ENCODE measurements at regions not wholly inside any gene's neighbourhood (a gene's known extent, or its start where the extent isn't known, plus 50 kb on each side); places are given as distances from the start of the nearest gene placed in this dataset.

DNA sequence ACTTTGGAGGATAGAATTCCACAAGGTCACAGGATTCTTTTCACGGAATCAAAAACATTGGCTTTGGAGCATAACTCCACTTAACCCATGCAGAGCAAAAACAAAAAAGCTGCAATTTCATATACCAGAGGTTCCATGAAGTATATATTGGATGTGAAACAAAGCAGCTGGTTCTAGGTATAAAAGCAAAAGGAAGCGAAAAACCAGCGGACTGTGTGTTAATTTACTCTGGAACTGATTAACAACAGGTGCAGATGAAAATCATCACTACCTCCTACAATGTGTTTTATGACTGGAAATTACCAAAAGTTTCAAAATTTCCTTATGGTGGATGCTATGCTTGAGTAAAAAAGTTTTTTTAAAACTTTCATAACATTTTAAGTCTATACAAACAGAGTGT, 54.4 kb upstream of the LINC00305 start:
- DNase-seq, result no peak
- no peak for ATAC-seq (replicated peaks)
- H3K27me3 Mint-ChIP-seq, result no peaks in the 10 kb centered on the region
- no peak overlapping the region for H3K27ac Mint-ChIP-seq
- no peaks in the 10 kb centered on the region for H3K36me3 Mint-ChIP-seq (ENCODE audit: insufficient read depth)
- H3K4me3 Mint-ChIP-seq, result no peak overlapping the region
- H3K4me1 Mint-ChIP-seq (ENCODE audit: low read depth in 2 of 2), result peaks cover 4 to 13% of the 10 kb centered on the region in 2 donors
- H3K9me3 Mint-ChIP-seq, result no peaks in the 10 kb centered on the region

DNA sequence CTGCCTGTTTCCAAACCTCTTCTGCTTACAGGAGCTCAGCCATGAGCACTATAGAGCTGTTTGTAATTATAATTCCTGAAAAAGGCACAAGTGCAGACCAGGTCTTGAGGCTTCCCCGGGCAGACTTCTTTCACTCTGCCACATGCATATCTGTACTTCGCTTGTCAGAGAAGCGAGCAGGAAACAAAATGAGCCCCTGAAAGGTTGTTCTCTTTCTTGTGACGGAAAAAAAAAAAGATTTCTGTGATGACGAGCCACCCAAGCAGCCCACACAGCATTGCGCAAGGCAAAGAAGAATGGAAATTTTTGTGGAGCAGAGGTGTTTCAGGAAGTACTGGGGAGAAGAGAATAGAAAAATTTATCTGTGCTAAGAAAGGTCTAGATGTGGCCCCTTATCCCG, 54.0 kb upstream of the LINC00305 start:
- DNase-seq (no peak), ATAC-seq (replicated peaks) (no peak)
- H3K4me3 Mint-ChIP-seq, result no peak overlapping the region
- no peaks in the 10 kb centered on the region for H3K36me3 Mint-ChIP-seq (ENCODE audit: insufficient read depth)
- H3K27me3 Mint-ChIP-seq, result no peaks in the 10 kb centered on the region
- peaks cover 0 to 9% of the 10 kb centered on the region in 2 donors for H3K4me1 Mint-ChIP-seq (ENCODE audit: low read depth in 2 of 2)
- no peaks in the 10 kb centered on the region for H3K9me3 Mint-ChIP-seq
- no peak overlapping the region for H3K27ac Mint-ChIP-seq

DNA sequence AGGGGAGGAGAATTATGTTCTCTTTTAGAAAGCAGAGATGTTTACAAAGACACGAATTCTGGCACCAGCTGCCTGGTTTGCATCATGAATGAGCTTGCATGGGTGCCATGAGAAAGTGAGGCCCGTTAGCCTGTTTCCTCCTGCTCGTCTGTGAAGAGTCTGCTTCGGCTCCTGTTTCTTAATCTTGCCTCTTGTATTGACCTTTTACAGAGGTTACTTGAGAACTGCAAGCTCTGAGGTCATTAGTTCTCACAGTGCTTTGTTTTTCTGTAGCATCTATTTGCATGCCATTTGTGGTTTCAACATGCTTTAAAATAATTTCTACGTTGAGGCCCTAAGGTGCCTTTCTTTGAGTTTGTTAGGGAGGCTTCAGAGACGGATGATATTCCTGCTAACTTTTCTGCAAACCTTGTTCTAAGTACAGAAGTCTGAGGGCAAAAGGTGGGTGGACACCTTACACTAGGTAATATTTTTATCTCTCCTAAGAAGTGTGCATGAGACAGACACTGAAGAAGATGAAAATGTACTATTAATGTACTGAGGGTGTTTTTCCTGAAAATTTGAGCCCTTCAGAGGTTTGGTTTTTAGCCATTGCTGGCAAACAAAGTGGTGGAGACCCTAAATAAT, 53.4 kb upstream of the LINC00305 start:
- no peak overlapping the region for H3K4me3 Mint-ChIP-seq
- no peaks in the 10 kb centered on the region for H3K9me3 Mint-ChIP-seq
- DNase-seq, result no peak
- no peaks in the 10 kb centered on the region for H3K36me3 Mint-ChIP-seq (ENCODE audit: insufficient read depth)
- H3K27me3 Mint-ChIP-seq, result no peaks in the 10 kb centered on the region
- no peak overlapping the region for H3K27ac Mint-ChIP-seq
- H3K4me1 Mint-ChIP-seq (ENCODE audit: low read depth in 2 of 2), result peaks cover 0 to 3% of the 10 kb centered on the region in 2 donors
- ATAC-seq (replicated peaks), result no peak

DNA sequence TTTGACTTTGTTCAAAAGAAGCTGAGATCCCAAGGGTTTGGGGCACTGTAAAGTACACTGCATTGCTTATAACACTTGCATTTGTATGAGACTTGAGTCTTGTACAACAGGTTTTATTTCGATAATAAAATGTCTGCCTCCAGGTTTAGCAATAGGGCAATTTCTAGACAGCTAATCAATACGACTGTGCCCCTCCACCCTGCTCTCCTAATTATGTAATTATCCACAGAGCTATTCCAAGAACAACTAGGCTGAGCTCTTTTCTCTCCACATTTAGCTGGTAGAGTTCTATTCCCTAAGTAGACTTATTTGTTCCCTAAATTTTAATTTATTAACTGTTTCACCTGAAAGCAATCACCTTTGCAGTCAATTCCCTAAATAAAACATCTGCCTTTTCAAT, 52.9 kb upstream of the LINC00305 start:
- no peak for DNase-seq
- H3K4me1 Mint-ChIP-seq (ENCODE audit: low read depth in 2 of 2), result no peaks in the 10 kb centered on the region

DNA sequence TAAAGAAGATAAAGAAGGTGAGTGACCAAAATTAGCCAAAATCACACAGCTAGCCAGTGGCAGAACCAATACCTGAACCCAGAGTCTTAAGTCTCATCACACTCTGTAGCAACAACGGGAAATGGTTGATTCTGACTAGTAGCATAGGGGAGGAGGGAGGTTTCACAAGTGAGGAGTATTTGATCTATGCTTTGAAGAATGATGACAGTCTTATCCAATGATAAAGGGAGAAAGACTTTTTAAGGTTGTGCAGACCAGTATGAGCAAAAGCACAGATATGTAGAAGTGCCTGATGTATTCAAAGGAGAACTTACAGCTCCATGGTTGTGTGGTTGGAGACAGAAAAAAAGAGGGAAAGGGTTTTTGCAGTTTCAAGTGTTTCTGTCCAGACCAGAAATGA, 50.7 kb upstream of the LINC00305 start:
- Mint-ChIP-seq H3K27me3 (no peaks in the 10 kb centered on the region), H3K4me3 (no peak overlapping the region), H3K27ac (no peak overlapping the region), H3K4me1 (ENCODE audit: low read depth in 2 of 2) (no peaks in the 10 kb centered on the region), H3K9me3 (peaks cover 0 to 1% of the 10 kb centered on the region in 2 donors), H3K36me3 (ENCODE audit: insufficient read depth) (no peaks in the 10 kb centered on the region)
- DNase-seq (no peak), ATAC-seq (replicated peaks) (no peak)

More for the DNA sequence above, 52.9 kb upstream of the LINC00305 start:
- no peak overlapping the region for H3K27ac Mint-ChIP-seq
- no peak for ATAC-seq (replicated peaks)
- no peak overlapping the region for H3K4me3 Mint-ChIP-seq
- H3K36me3 Mint-ChIP-seq (ENCODE audit: insufficient read depth), result no peaks in the 10 kb centered on the region
- H3K9me3 Mint-ChIP-seq, result no peaks in the 10 kb centered on the region
- no peaks in the 10 kb centered on the region for H3K27me3 Mint-ChIP-seq

Data from effector memory CD8-positive, alpha-beta T cell (primary cell).